NCI-H1105 (cell line): ENCODE measurements at regions not wholly inside any gene's neighbourhood (a gene's known extent, or its start where the extent isn't known, plus 50 kb on each side); places are given as distances from the start of the nearest gene placed in this dataset.

Source experiments
- DNase-seq: peaks from one replicate; lab custom pipeline; 2025; lab: John Stamatoyannopoulos, UW

DNA sequence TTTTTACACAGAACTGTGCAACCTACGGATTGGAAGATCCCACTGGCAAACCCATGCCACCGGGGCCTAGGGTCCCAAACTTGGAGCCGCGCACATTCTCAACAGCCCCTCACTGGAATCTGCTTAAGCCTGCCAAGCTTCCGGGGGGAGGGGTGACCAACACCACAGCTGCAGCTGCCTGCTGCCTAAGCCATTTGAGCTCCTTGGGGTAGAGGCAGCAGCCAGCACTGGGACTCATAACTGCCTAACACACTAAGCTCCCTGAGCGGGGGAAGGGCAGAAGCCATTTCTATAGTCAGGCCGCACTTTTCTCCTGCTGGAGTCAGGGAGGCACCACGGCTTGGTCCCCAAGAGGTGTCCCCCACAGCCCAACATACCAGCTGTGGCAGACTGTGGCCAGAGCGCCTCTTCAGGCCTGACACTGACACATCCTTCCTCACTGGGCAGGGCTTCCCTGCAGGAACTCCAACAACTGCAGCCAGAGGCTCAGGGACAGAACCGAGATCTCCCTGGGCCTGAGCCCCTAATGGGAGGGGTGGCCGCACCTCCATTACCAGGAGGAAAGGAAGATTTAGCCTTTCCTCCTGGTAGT is 270.3 kb upstream of the ECI2 start:
- DNase-seq: no peak

DNA sequence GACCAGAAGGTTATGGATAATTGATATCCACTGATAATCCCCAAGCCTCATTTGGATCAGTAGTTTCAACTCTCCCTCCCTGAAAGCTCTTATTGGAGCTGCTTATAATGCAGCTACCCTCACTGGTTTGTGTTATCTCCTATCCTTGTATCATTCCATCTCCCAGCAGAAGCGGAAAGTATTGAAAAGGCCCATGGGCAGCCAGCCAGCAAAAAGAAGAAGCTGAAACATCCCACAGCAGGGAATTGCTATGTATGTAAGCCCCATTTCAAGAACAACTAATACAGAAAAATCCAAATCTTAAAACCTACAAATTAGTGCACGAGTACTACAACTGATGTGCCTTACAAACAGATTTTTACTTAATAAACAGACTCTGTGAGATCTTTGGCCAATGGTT is 269.0 kb upstream of the ECI2 start:
- no peak for DNase-seq

DNA sequence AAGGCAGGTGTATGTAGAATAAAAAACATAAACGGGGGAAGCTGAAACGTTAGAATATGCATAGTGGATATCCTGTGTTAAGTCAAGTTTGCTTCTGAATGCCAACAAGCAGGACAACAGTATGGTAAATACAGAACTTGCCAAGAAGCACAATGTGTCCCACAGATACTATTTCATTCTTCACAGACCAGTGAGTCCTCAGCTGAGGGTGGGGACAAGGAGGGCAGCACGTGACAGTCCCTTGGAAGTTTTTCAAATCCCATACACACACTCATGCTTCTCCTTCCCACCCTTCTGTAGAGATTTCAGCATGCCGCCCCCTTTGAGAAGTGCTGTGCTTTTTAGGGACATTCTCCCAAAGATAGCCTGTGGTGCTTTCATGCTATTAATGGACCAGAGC is 268.5 kb upstream of the ECI2 start:
- DNase-seq: no peak

DNA sequence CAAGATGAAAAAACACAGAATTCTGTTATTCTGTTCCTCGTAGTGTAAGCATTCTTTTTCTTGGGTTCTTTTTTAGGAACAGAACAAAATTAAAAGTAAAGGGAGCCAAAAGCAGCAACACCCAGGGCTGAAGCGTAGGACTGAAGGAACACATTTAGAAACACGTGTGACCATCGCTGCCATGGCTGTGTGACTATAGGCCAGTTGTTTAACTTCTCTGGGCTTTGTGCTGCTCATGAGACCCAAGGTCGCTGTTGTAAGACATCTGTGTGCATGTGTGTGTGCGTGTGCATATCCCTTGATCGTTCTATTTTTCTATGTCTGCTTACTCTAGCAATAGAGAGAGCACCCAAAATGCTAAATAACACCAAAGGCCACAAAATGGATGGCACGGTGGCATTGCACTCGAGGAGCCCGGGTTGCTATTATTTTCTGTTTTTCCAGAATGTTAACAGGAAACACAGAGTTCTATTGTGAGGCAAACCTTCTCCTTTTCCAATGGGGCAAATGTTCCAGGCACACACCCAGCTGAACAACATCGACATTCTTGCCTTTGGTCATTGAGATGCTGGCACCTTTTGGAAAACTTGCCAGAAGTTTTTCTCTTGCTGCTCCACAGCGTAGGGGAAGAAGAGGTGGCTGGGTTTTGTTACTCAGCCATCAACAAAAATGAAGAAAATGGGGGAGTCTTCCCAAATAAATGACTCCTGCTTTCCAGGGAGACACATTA is 267.8 kb upstream of the ECI2 start:
- DNase-seq: no peak

DNA sequence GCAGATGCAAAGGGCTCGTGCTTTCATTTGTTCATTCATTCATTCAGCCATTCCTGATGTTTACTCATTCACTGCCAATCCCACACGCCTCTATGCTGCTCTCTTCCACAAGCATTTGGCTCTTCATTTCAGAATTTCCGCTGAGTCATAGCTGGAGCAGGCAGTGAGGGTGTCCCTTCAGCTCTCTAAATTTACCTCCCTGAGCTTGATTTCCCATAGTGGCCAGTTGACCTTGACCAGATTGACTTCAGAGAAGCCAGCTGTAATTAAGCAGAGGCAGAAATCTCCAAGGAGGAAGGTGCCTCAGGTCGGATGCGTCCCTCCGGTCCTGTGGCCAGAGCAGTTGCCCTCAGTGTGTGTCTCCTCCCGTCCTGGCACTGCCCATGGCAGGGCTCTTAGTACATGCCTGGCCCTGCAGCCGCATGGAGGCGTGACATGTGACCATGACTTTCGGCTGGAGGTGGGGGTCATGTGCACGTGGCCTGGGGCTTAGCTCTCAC is 267.2 kb upstream of the ECI2 start:
- DNase-seq: no peak

DNA sequence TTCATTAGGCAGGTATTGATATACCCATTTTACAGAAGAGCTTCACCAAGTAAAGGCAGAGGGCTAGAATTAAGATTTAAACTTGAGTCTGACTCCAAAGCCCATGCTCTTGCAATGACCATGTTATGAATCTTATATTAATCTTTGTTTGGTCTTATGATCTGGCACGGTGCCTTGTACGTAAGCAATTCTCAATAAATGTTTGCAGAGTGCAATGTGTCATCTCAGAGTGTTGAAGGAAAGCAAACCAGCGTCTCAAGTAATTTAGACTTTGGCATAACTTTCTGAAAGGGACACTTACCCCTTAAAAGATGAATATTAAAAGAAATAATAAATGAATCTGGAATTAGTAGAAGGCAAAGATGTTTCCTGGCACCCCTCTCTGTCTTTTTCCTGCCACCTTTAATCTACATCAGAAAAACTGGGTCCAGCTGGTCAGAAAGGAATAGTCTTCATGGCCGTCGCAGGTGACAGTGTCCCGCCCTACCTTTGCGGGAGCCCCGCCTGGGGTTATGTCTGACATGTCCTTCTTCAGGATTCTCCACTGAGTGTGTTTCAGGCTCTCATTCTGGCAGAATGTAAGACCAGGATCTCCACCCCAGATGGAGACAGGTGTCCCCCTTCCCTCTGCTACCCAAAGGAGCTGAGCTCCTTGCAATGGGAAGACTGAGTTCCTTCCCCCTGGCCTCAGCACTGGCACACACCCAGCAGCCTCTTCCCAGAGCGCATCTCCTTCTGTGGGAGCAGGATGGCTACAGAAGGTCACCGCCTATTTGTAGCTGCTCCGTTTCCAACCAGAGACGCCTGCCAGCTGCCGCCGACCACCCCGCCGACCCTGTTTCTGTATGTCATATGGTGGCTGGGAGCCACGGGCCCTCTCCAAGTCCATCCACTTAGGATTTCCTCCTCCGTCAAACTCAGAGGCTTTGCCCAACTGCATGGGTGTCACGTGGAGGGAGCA is 266.3 kb upstream of the ECI2 start:
- DNase-seq: no peak

DNA sequence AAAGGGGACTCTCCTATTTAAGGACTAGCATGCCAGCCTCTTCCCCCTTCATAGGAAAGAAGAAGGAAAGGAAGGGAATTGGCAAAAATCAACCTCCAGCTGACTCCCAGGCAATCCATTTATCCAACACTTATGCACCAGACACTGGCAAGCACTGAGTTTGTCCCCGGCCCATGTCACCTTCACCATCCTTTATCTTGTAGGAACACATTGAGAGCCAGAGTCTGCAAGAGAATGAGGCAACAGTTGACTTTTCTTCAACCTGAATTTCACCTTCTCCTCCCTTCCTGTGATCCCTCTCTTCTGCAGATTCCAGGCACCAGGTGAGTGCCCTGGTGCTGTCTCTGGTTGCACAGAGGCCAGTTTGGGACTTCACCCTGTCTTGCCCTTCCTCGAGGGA is 264.3 kb upstream of the ECI2 start:
- DNase-seq: no peak

DNA sequence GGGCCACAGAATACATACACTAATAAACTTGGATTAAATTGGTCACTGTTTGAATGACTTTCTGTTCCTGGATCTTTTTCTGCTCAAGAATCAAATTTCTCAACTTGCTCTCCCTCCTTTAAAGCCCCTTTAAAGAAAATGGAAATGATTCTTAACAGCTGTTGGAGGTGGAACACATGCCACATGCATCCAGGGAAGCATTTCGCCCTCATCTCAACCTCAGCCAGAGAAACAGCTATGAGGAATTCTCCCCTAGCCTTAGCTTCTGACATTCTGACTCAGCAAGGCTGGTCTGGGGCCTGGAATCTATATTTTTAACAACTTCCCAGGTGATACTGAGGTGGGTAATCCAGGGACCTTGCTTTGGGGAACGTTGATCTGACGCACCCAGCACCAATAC is 263.4 kb upstream of the ECI2 start:
- DNase-seq: no peak

DNA sequence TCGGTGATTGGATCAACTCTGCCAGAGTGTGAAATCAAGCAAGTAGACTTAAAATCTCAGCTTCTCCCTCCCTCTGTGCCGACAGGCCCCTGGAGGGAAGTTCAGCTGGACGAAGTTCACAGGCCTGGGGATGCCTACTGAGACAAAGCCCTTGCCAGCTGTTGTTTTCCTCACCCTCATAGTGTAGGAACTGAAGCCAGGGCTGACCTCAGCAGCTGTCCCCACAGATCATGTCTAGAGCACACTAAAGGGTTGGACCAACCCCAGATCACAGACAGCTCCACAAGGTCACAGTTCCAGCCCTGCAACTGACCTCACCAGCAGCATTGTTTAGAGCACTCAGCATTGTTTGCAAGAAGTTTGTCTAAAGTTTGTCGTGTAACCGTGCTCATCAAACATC is 261.9 kb upstream of the ECI2 start:
- DNase-seq: no peak

DNA sequence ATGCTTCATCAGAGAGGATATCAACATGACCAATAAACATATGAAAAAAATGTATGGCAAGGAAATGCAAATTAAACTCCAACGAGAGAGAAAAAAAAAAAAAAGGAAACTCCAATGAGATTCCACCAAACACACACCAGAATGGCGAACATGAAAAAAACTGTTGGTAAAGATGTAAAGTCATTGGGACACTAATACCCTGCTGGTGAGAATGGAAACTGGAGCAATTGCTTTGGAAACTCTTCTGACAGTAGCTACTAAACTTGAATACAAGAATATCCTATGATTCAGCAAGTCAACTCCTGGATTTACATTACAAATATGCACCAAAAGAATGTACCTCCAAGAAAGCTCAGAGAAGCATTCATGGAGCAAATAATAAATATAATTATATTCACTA is 260.7 kb upstream of the ECI2 start:
- DNase-seq: no peak

DNA sequence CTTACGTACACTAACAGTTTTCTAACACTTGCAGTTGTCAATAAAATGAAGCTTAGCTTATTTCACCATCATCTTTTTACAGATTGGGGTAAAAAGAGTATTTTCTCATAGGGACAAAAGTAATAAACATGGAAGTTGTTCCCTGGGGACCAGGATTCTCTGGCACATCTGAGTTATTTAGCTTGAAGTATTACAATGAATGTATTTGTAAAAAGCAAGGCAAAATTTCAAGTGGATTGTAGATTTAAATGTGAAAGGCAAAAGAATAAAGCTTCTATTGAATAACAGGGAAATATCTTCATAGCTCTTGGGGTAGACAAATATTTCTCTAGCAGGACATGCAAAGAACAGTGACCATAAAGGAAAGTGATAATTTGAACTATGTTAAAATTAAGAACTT is 260.0 kb upstream of the ECI2 start:
- no peak for DNase-seq

DNA sequence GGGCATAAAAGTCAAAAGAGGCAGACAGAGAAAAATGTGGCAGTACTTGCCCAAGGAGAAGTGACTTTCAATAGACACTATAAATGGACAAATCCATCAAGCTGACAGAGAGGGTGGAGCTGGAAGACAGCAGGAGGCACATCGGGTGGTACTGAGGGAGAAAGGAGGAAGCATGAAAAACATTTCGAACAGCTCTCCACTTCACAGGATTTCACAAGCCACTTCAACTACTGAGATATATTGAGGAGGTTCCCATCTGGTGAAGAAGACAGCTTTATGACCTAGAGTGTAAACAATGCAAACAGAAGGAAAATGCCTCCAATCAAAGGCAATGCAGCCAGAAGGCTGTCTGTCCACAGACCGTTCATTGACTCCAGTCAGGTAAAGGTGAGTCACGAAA is 259.4 kb upstream of the ECI2 start:
- no peak for DNase-seq

DNA sequence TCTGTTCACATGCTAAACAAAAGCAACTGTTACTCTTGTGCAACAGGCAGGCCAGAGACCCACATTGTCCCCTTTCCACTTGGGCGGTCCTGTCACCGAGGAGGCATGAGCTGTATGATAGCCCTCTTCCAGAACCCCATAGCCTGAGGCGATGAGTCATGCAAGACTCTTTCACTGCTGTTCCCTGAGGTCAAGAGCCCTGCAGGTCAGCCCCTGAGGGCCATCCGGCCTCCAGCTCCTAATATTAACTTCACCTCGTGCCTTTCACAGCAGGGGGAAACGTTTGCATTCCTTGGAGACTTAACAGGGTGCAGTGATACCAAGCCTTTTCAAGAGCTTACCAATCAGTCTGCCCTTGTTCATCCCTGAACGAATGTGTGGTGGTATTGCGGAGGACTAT is 253.3 kb upstream of the ECI2 start:
- no peak for DNase-seq

DNA sequence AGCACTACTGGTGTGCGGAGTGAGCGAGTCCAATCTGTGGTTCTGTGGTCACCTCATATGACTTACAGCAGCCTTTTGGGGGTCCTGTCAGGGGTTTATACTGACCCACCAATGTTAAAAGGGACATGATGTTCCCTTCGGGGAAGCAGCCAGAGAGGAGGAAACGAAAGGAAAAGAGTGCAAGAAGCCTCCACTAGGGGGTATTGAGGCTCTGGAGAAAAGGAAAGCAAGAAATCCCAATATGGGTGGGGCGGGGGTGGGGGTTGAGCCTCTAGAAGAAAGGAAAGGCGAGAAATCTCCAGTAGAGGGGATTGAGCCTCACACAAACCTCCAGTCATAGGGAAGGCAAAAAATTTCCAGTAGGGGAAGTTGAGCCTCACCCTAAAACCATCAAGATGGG is 249.3 kb upstream of the ECI2 start:
- DNase-seq: no peak

DNA sequence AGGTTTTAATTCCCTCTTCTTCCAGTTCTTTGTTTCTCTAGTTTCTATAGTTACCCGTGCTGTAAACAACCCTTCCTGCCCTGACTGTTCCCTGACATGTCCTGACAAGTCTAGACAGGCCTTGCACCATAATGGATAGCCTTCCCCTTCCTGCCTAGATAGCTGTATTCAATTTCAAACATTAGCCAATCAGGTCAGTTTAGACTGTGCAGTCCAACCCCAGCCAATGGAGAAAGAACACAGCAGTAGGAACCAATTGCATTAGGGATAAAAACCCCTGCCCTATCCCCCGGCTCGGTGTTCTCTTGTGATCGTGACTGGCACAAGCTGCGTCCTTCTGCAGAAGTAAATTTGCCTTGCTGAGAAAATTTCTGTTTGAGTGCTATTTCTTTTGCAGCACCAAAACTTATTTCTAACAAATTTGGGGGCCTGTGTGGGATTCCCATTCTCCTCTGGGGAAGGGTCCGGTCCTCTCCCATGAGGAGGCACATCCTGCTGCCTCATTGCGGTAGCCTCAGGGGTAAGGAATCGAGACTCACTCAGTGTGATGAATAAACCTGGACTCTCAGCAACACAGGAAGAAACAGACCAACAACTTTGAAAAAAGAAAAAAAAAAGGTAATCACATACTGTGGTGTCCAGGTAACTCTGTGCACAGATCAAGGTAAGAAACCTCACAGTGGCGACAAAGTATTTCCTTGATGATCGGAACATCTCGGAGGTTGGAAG is 248.7 kb upstream of the ECI2 start:
- DNase-seq: no peak

DNA sequence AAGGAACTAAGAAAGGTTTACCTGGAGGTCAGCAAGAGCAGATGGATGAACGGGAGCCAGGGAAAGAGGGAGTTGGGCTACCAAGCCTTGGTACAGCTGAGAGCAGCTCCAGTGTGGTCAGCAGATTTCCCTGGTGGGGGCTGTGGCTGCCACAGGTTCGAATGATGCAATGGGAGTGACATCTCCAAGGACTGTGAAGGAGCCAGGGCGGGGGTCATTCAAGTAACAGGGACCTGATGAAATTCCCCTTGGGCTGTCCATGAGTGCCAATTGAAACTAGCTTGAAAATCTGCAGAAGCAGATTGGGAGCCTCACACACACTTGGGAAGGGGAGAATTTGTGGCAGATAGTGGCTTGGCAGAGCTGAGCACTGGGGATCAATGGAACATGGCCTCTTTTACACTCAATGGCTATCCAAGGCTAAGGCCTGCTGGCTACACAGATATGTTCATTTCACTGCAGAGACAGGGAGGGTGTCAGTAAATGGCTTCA is 247.0 kb upstream of the ECI2 start:
- DNase-seq: no peak

DNA sequence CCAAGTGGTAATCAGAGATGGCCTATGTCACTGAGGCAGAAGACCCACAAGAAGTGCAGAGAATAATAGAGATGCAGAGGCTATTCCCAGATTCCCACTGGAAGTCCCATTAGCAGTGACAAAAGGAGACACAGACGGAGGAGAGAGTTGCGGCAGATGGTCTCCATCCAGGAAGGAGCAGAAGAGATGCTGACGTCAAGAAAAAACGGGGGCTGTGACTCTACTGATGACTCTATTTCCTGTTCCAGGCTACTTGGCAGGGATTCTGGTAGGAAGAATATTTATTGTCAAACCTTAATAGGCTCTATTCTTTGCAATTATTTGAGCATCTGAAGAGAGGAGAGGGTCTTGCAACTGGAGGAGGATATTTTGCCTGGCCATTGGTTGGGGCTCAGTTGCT is 246.0 kb upstream of the ECI2 start:
- no peak for DNase-seq

DNA sequence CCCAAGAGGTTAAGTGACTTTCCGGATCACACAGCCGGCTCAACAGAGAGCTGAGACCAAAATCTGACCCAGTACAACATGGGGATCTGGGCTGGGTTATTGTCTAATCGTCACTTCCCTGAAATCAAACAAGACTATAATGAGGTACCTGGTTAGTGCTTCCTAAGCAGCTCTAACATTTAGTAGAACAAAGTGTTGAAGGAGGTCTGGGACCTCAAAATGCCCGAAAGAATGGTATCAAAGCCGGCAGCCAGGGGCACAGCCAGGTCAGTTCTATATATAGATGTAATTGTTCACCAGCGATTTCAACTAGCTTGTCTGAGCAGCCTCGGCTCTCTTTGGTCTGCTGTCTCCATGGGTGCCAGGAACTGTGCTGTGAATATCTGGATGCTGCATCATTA is 245.5 kb upstream of the ECI2 start:
- DNase-seq: no peak

DNA sequence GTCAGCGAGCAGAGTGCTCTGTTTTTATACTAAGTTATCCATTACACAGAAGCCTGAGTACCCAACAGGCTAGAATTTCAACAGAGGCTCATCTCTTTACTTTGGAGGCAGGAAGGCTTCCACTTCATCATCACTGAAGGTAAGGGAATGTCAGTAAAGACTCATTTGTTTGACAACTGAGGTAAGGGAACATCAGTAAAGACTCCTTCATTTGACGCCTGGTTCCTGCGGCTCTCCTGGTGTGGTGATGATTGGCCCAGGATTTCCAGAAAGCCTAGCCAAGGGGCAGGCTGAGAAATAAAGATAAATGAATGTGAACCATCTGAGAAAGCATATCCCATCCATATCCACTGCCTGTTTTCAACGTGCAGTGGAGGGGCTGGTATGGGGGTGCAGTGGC is 244.6 kb upstream of the ECI2 start:
- DNase-seq: no peak

DNA sequence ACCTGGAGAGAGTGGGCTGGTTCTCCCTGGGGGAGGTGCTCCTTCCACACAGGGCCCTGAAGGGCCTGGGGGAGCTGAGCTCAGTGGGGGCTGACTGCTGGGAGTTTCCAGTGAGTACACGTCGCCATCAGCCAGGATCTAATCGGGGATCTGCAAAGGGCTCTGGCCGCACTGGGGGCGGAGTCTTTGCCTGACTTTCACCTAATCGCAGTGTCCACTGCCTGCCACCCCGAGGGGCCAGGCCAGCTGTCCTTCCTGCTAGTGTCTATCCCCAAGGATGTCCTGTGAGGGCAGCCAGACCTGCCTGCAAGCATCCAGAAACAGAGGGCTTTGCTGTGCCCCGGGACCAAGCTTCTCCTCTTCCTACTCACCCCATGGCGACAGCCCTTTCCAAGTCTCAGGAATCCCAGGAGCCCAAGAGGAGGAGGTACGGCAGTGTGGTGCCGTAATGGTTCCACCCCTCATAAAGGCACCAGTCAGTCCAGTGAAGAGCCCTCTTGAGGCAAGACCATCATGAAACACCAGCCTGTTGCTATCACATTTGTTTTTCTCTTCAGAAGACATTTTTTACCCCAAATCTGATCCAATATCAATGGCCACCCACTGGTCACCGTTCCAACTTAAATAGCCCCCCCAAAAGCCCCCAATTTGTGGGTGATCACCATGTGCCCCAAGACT is 243.1 kb upstream of the ECI2 start:
- DNase-seq: no peak

DNA sequence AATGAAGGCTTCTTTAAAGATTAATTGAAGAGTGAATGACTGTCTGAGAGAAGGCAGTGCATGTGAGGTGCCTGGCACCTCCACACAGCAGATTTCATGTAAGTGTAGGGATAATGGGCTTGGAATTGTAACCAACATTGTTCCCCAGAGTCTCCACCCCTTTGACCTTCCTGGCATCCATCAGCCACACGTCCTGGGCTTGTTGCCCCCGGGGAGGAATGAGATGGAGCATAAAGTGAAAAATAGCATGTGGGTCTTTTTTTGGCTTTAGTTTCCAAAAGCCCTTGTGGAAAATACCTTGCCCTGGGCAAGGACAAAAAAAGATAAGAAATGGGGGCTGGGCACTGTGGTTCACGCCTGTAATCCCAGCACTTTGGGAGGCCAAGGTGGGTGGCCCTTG is 242.2 kb upstream of the ECI2 start:
- DNase-seq: no peak

DNA sequence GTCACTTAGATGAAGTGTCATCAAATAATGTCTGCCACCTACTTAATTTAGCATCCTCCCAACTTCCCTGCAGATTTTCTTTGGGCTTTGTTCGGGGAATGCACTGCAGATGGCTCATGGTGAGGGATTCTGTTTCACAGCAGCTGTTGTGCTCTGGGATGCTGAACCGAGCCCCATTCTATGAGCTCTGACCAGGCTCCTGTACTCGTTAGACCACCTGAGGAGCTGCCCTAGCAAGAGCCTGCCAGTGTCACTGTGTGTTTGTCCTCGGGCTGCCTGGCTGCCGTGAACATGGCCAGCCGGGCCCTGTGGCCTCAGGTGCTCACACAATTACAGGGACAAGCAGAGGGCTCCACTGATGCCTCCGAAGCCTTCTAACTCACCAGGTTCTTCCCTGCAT is 238.8 kb upstream of the ECI2 start:
- DNase-seq: no peak
